ENCODE measurements at regions not wholly inside any gene's neighbourhood (a gene's known extent, or its start where the extent isn't known, plus 50 kb on each side); places are given as distances from the start of the nearest gene placed in this dataset.

GRCh38 chr7:82567356-82567755 is 123.8 kb upstream of the CACNA2D1 start:
- H3K27me3 ChIP-seq (ENCODE audit: insufficient read depth), result no peaks in the 10 kb centered on the region
- no peaks in the 10 kb centered on the region for H3F3A ChIP-seq (replicated peaks; ENCODE audit: low read depth)
- no peaks in the 10 kb centered on the region; the same call in 2 of the 3 replicates for H3K9me3 Mint-ChIP-seq
- H3K4me1 Mint-ChIP-seq, result peaks cover 3% of the 10 kb centered on the region
- H3K36me3 Mint-ChIP-seq (ENCODE audit: low read depth), result no peaks in the 10 kb centered on the region
- no peak overlapping the region for H3K4me3 Mint-ChIP-seq
- no peak for DNase-seq (ENCODE audit: low spot score)
- no peak overlapping the region for H3K4me3 ChIP-seq
- no peaks in the 10 kb centered on the region for H3K9me2 ChIP-seq (ENCODE audit: insufficient read depth)
- no peak overlapping the region for H3K27ac Mint-ChIP-seq
- H3K36me3 ChIP-seq (ENCODE audit: insufficient read depth), result no peaks in the 10 kb centered on the region
- H3K27ac ChIP-seq (ENCODE audit: low read depth), result no peak overlapping the region
- H3K4me2 ChIP-seq, result no peak overlapping the region
- no peaks in the 10 kb centered on the region for H3K79me2 ChIP-seq (replicated peaks; ENCODE audit: insufficient read depth)
- no peak for TF ChIP-seq EZH2phosphoT487 (IDR thresholded peaks at IDR 0.05; ENCODE audit: unreplicated experiment)
- no peak for TF ChIP-seq CREB1 (CRISPR knock-in tag; IDR thresholded peaks at IDR 0.05; ENCODE audit: low read depth)
- TF ChIP-seq JUNB (IDR thresholded peaks at IDR 0.05; ENCODE audit: unreplicated experiment), result no peak
- no peak for TF ChIP-seq ZNF114 (CRISPR knock-in tag; IDR thresholded peaks at IDR 0.05)
- no peak for TF ChIP-seq ZNF331 (CRISPR knock-in tag; IDR thresholded peaks at IDR 0.05; ENCODE audit: low read depth)
- TF ChIP-seq, protein P1, sequence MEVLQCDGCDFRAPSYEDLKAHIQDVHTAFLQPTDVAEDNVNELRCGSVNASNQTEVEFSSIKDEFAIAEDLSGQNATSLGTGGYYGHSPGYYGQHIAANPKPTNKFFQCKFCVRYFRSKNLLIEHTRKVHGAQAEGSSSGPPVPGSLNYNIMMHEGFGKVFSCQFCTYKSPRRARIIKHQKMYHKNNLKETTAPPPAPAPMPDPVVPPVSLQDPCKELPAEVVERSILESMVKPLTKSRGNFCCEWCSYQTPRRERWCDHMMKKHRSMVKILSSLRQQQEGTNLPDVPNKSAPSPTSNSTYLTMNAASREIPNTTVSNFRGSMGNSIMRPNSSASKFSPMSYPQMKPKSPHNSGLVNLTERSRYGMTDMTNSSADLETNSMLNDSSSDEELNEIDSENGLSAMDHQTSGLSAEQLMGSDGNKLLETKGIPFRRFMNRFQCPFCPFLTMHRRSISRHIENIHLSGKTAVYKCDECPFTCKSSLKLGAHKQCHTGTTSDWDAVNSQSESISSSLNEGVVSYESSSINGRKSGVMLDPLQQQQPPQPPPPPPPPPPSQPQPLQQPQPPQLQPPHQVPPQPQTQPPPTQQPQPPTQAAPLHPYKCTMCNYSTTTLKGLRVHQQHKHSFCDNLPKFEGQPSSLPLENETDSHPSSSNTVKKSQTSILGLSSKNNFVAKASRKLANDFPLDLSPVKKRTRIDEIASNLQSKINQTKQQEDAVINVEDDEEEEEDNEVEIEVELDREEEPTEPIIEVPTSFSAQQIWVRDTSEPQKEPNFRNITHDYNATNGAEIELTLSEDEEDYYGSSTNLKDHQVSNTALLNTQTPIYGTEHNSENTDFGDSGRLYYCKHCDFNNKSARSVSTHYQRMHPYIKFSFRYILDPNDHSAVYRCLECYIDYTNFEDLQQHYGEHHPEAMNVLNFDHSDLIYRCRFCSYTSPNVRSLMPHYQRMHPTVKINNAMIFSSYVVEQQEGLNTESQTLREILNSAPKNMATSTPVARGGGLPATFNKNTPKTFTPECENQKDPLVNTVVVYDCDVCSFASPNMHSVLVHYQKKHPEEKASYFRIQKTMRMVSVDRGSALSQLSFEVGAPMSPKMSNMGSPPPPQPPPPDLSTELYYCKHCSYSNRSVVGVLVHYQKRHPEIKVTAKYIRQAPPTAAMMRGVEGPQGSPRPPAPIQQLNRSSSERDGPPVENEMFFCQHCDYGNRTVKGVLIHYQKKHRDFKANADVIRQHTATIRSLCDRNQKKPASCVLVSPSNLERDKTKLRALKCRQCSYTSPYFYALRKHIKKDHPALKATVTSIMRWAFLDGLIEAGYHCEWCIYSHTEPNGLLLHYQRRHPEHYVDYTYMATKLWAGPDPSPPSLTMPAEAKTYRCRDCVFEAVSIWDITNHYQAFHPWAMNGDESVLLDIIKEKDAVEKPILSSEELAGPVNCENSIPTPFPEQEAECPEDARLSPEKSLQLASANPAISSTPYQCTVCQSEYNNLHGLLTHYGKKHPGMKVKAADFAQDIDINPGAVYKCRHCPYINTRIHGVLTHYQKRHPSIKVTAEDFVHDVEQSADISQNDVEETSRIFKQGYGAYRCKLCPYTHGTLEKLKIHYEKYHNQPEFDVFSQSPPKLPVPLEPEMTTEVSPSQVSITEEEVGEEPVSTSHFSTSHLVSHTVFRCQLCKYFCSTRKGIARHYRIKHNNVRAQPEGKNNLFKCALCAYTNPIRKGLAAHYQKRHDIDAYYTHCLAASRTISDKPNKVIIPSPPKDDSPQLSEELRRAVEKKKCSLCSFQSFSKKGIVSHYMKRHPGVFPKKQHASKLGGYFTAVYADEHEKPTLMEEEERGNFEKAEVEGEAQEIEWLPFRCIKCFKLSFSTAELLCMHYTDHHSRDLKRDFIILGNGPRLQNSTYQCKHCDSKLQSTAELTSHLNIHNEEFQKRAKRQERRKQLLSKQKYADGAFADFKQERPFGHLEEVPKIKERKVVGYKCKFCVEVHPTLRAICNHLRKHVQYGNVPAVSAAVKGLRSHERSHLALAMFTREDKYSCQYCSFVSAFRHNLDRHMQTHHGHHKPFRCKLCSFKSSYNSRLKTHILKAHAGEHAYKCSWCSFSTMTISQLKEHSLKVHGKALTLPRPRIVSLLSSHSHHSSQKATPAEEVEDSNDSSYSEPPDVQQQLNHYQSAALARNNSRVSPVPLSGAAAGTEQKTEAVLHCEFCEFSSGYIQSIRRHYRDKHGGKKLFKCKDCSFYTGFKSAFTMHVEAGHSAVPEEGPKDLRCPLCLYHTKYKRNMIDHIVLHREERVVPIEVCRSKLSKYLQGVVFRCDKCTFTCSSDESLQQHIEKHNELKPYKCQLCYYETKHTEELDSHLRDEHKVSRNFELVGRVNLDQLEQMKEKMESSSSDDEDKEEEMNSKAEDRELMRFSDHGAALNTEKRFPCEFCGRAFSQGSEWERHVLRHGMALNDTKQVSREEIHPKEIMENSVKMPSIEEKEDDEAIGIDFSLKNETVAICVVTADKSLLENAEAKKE (CRISPR knock-in tag; IDR thresholded peaks at IDR 0.05), result no peak
- no peak for TF ChIP-seq STAT1 (IDR thresholded peaks at IDR 0.05; ENCODE audit: unreplicated experiment)
- TF ChIP-seq NANOG (IDR thresholded peaks at IDR 0.05; ENCODE audit: borderline replicate concordance), result no peak
- no peak for TF ChIP-seq REST (IDR thresholded peaks at IDR 0.05; ENCODE audit: unreplicated experiment)
- H2AFZ ChIP-seq, result no peak overlapping the region
- ATAC-seq, result no peak
- no peaks in the 10 kb centered on the region for H4K20me1 ChIP-seq (replicated peaks; ENCODE audit: insufficient read depth)
- no peaks in the 10 kb centered on the region for H3K4me1 ChIP-seq (ENCODE audit: insufficient read depth)
- H3K27me3 Mint-ChIP-seq (ENCODE audit: insufficient read depth, low read depth, poor library complexity), result peaks cover 2% of the 10 kb centered on the region

Data from GM23338 (cell line).